WTC11 (cell line): ENCODE measurements at regions not wholly inside any gene's neighbourhood (a gene's known extent, or its start where the extent isn't known, plus 50 kb on each side); places are given as distances from the start of the nearest gene placed in this dataset.

Experiments used
- ATAC-seq: fragments of 200-7000 bp; cut with Tn5 transposase; 2 replicates; pipeline ENCODE4 v1.10.0; 2021; ENCODE audit warnings: mild to moderate bottlenecking, moderate library complexity
- CTCF ChIA-PET: fragments of 300-600 bp; sonication (Branson Sonifier 250); formaldehyde crosslinking; loops from one replicate; lab custom pipeline; 2021; ENCODE audit warnings: antibody characterized with exemption; lab: Charles Lee
- POLR2A ChIA-PET: fragments of 350-600 bp; sonication (Branson Sonifier 250); formaldehyde crosslinking; loops from one replicate; lab custom pipeline; 2021; ENCODE audit warnings: antibody characterized with exemption; lab: Charles Lee
- DNase-seq: peaks from one replicate; pipeline ENCODE4 v3.0.0; 2021; ENCODE audit warnings: low spot score
- H3K27ac Mint-ChIP-seq: 2 replicates; pipeline ENCODE4 v1.8.0; 2021; ENCODE audit warnings: mixed read lengths
- H3K27me3 Mint-ChIP-seq: 2 replicates; pipeline ENCODE4 v1.8.0; 2021; ENCODE audit warnings: low read depth, mild to moderate bottlenecking, moderate library complexity, mixed read lengths
- H3K36me3 Mint-ChIP-seq: 2 replicates; pipeline ENCODE4 v1.8.0; 2021; ENCODE audit warnings: mixed read lengths
- H3K4me1 Mint-ChIP-seq: 2 replicates; pipeline ENCODE4 v1.8.0; 2022; ENCODE audit warnings: mixed read lengths
- H3K4me3 Mint-ChIP-seq: 2 replicates; pipeline ENCODE4 v1.8.0; 2021; ENCODE audit warnings: mild to moderate bottlenecking, moderate library complexity, mixed read lengths
- H3K9me3 Mint-ChIP-seq: 2 replicates; pipeline ENCODE4 v1.8.0; 2021; ENCODE audit warnings: mixed read lengths
- CBFB ChIP-seq: sonication (generic); formaldehyde crosslinking; IDR thresholded peaks from 2 replicates; pipeline ENCODE4 v1.8.1; 2022; ENCODE audit warnings: mild to moderate bottlenecking, low read depth, missing genetic modification reagents
- EMX1 ChIP-seq: fragments of 250-450 bp; sonication (Bioruptor Pico); IDR thresholded peaks from 2 replicates; pipeline ENCODE4 v1.8.0; 2021; ENCODE audit warnings: mild to moderate bottlenecking
- ETV6 ChIP-seq: sonication (generic); formaldehyde crosslinking; IDR thresholded peaks from 2 replicates; pipeline ENCODE4 v1.8.1; 2022; ENCODE audit warnings: mild to moderate bottlenecking, missing genetic modification reagents
- GABPB1 ChIP-seq: sonication (generic); formaldehyde crosslinking; IDR thresholded peaks from 2 replicates; pipeline ENCODE4 v1.8.1; 2023; ENCODE audit warnings: mild to moderate bottlenecking, missing genetic modification reagents
- JAZF1 ChIP-seq: fragments of 250-450 bp; sonication (Bioruptor Pico); IDR thresholded peaks from 2 replicates; pipeline ENCODE4 v1.9.0; 2021; ENCODE audit warnings: moderate library complexity, mild to moderate bottlenecking, inconsistent platforms
- NR2C2 ChIP-seq: sonication (generic); formaldehyde crosslinking; IDR thresholded peaks from 2 replicates; pipeline ENCODE4 v1.8.0; 2022; ENCODE audit warnings: mild to moderate bottlenecking, missing genetic modification reagents
- NR3C1 ChIP-seq: sonication (generic); formaldehyde crosslinking; conservative IDR thresholded peaks from 2 replicates; pipeline ENCODE4 v1.8.1; 2023; ENCODE audit warnings: low read depth, mild to moderate bottlenecking, missing genetic modification reagents
- SMAD3 ChIP-seq: sonication (generic); formaldehyde crosslinking; IDR thresholded peaks from 2 replicates; pipeline ENCODE4 v1.8.0; 2022; ENCODE audit warnings: missing genetic modification reagents, mild to moderate bottlenecking, borderline replicate concordance
- SOX15 ChIP-seq: fragments of 250-450 bp; sonication (Bioruptor Pico); IDR thresholded peaks from 2 replicates; pipeline ENCODE4 v1.9.0; 2021; ENCODE audit warnings: mild to moderate bottlenecking
- ZNF219 ChIP-seq: sonication (generic); formaldehyde crosslinking; IDR thresholded peaks from 2 replicates; pipeline ENCODE4 v1.8.0; 2023; ENCODE audit warnings: missing genetic modification reagents, mild to moderate bottlenecking, borderline replicate concordance
- ZNF416 ChIP-seq: fragments of 250-450 bp; sonication (Bioruptor Pico); IDR thresholded peaks from 2 replicates; pipeline ENCODE4 v1.9.0; 2021; ENCODE audit warnings: mild to moderate bottlenecking, inconsistent platforms
- TF ChIP-seq, protein P1 (sequence below): sonication (generic); formaldehyde crosslinking; IDR thresholded peaks from 2 replicates; pipeline ENCODE4 v1.8.0; 2023; ENCODE audit warnings: missing genetic modification reagents, mild to moderate bottlenecking, borderline replicate concordance
- TF ChIP-seq, protein P2 (sequence below): sonication (generic); formaldehyde crosslinking; IDR thresholded peaks from 2 replicates; pipeline ENCODE4 v1.8.0; 2023; ENCODE audit warnings: missing genetic modification reagents
- TF ChIP-seq, protein P3 (sequence below): fragments of 250-450 bp; sonication (Bioruptor Pico); IDR thresholded peaks from 2 replicates; pipeline ENCODE4 v1.9.0; 2021; ENCODE audit warnings: mild to moderate bottlenecking
- TF ChIP-seq, protein P4 (sequence below): sonication (generic); formaldehyde crosslinking; IDR thresholded peaks from 2 replicates; pipeline ENCODE4 v1.8.1; 2023; ENCODE audit warnings: mild to moderate bottlenecking, missing genetic modification reagents, moderate library complexity
- TF ChIP-seq, protein P5 (sequence below): sonication (generic); formaldehyde crosslinking; IDR thresholded peaks from 2 replicates; pipeline ENCODE4 v1.8.1; 2023; ENCODE audit warnings: mild to moderate bottlenecking, missing genetic modification reagents
- TF ChIP-seq, protein P6 (sequence below): sonication (generic); formaldehyde crosslinking; conservative IDR thresholded peaks from 2 replicates; pipeline ENCODE4 v1.8.1; 2022; ENCODE audit warnings: mild to moderate bottlenecking, missing genetic modification reagents
- TF ChIP-seq, protein P7 (sequence below): sonication (generic); formaldehyde crosslinking; IDR thresholded peaks from 2 replicates; pipeline ENCODE4 v1.8.1; 2022; ENCODE audit warnings: low read depth, missing genetic modification reagents, borderline replicate concordance

DNA sequence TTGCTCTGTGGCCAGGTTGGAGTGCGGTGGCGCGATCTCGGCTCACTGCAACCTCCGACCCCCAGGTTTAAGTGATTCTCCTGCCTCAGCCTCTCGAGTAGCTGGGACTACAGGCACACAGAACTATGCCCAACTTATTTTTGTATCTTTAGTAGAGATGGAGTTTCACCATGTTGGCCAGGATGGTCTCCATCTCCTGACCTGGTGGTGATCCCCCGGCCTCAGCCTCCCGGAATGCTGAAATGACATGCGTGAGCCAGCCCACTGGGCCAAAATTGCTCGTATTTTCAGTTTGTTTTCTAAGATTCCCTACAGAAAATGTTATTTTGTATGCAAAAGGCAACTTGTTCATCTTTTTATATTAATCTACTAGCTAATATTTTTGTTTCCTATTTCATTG lies 782.6 kb downstream of the TLE1 start:
- Mint-ChIP-seq H3K27ac (no peak overlapping the region), H3K4me3 (no peak overlapping the region), H3K4me1 (no peaks in the 10 kb centered on the region), H3K36me3 (no peaks in the 10 kb centered on the region), H3K27me3 (no peaks in the 10 kb centered on the region), H3K9me3 (no peaks in the 10 kb centered on the region)
- ChIA-PET POLR2A (no interaction called here), CTCF (no interaction called here)
- ATAC-seq = no peak
- no peak for DNase-seq
- TF ChIP-seq ETV6 (CRISPR knock-in tag) (no peak), ZNF416 (CRISPR knock-in tag) (no peak), EMX1 (CRISPR knock-in tag) (no peak), JAZF1 (CRISPR knock-in tag) (no peak), SOX15 (CRISPR knock-in tag) (no peak), NR2C2 (CRISPR knock-in tag) (no peak)
- TF ChIP-seq, protein P1, sequence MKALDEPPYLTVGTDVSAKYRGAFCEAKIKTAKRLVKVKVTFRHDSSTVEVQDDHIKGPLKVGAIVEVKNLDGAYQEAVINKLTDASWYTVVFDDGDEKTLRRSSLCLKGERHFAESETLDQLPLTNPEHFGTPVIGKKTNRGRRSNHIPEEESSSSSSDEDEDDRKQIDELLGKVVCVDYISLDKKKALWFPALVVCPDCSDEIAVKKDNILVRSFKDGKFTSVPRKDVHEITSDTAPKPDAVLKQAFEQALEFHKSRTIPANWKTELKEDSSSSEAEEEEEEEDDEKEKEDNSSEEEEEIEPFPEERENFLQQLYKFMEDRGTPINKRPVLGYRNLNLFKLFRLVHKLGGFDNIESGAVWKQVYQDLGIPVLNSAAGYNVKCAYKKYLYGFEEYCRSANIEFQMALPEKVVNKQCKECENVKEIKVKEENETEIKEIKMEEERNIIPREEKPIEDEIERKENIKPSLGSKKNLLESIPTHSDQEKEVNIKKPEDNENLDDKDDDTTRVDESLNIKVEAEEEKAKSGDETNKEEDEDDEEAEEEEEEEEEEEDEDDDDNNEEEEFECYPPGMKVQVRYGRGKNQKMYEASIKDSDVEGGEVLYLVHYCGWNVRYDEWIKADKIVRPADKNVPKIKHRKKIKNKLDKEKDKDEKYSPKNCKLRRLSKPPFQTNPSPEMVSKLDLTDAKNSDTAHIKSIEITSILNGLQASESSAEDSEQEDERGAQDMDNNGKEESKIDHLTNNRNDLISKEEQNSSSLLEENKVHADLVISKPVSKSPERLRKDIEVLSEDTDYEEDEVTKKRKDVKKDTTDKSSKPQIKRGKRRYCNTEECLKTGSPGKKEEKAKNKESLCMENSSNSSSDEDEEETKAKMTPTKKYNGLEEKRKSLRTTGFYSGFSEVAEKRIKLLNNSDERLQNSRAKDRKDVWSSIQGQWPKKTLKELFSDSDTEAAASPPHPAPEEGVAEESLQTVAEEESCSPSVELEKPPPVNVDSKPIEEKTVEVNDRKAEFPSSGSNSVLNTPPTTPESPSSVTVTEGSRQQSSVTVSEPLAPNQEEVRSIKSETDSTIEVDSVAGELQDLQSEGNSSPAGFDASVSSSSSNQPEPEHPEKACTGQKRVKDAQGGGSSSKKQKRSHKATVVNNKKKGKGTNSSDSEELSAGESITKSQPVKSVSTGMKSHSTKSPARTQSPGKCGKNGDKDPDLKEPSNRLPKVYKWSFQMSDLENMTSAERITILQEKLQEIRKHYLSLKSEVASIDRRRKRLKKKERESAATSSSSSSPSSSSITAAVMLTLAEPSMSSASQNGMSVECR (CRISPR knock-in tag) = no peak
- TF ChIP-seq, protein P2, sequence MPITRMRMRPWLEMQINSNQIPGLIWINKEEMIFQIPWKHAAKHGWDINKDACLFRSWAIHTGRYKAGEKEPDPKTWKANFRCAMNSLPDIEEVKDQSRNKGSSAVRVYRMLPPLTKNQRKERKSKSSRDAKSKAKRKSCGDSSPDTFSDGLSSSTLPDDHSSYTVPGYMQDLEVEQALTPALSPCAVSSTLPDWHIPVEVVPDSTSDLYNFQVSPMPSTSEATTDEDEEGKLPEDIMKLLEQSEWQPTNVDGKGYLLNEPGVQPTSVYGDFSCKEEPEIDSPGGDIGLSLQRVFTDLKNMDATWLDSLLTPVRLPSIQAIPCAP = no peak
- TF ChIP-seq, protein P3, sequence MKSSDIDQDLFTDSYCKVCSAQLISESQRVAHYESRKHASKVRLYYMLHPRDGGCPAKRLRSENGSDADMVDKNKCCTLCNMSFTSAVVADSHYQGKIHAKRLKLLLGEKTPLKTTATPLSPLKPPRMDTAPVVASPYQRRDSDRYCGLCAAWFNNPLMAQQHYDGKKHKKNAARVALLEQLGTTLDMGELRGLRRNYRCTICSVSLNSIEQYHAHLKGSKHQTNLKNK (CRISPR knock-in tag) = no peak
- TF ChIP-seq, protein P4, sequence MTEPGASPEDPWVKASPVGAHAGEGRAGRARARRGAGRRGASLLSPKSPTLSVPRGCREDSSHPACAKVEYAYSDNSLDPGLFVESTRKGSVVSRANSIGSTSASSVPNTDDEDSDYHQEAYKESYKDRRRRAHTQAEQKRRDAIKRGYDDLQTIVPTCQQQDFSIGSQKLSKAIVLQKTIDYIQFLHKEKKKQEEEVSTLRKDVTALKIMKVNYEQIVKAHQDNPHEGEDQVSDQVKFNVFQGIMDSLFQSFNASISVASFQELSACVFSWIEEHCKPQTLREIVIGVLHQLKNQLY = no peak
- TF ChIP-seq, protein P5, sequence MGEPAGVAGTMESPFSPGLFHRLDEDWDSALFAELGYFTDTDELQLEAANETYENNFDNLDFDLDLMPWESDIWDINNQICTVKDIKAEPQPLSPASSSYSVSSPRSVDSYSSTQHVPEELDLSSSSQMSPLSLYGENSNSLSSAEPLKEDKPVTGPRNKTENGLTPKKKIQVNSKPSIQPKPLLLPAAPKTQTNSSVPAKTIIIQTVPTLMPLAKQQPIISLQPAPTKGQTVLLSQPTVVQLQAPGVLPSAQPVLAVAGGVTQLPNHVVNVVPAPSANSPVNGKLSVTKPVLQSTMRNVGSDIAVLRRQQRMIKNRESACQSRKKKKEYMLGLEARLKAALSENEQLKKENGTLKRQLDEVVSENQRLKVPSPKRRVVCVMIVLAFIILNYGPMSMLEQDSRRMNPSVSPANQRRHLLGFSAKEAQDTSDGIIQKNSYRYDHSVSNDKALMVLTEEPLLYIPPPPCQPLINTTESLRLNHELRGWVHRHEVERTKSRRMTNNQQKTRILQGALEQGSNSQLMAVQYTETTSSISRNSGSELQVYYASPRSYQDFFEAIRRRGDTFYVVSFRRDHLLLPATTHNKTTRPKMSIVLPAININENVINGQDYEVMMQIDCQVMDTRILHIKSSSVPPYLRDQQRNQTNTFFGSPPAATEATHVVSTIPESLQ (CRISPR knock-in tag) = no peak
- TF ChIP-seq, protein P6, sequence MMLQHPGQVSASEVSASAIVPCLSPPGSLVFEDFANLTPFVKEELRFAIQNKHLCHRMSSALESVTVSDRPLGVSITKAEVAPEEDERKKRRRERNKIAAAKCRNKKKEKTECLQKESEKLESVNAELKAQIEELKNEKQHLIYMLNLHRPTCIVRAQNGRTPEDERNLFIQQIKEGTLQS = no peak

DNA sequence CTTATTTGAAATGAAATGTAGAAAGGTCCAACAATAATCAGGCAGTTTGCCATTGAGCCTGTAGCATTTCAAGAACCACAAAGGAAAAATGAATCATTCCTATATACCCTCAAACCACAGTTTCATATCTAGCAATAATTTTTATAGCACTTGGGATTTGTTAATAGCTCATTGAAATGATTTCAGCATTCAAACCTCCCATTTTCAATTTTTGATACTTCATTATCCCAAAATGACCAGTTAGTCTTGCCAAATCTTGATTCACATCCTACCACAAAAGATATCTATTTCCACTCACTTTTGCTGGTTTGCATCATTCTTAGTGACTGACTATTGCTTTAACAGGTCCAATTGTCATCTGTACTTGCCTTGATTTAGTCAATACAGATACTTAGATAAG lies 790.1 kb downstream of the TLE1 start:
- POLR2A ChIA-PET = no interaction called here

More for the DNA sequence above, 790.1 kb downstream of the TLE1 start:
- no peaks in the 10 kb centered on the region for H3K4me1 Mint-ChIP-seq
- TF ChIP-seq ZNF219 (CRISPR knock-in tag) (no peak), NR3C1 (CRISPR knock-in tag) (no peak), GABPB1 (CRISPR knock-in tag) (no peak), CBFB (CRISPR knock-in tag) (no peak), SMAD3 (CRISPR knock-in tag) (no peak)
- TF ChIP-seq, protein P7, sequence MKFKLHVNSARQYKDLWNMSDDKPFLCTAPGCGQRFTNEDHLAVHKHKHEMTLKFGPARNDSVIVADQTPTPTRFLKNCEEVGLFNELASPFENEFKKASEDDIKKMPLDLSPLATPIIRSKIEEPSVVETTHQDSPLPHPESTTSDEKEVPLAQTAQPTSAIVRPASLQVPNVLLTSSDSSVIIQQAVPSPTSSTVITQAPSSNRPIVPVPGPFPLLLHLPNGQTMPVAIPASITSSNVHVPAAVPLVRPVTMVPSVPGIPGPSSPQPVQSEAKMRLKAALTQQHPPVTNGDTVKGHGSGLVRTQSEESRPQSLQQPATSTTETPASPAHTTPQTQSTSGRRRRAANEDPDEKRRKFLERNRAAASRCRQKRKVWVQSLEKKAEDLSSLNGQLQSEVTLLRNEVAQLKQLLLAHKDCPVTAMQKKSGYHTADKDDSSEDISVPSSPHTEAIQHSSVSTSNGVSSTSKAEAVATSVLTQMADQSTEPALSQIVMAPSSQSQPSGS (CRISPR knock-in tag) = no peak
- H3K4me3 Mint-ChIP-seq = no peak overlapping the region
- H3K27ac Mint-ChIP-seq = no peak overlapping the region
- no peaks in the 10 kb centered on the region for H3K27me3 Mint-ChIP-seq
- H3K9me3 Mint-ChIP-seq = peaks cover 13% of the 10 kb centered on the region
- DNase-seq (no peak), ATAC-seq (no peak)
- H3K36me3 Mint-ChIP-seq = no peaks in the 10 kb centered on the region
- CTCF ChIA-PET = no interaction called here
